Gastroesophageal sphincter (tissue), 3 donors: ENCODE measurements at regions not wholly inside any gene's neighbourhood (a gene's known extent, or its start where the extent isn't known, plus 50 kb on each side); places are given as distances from the start of the nearest gene placed in this dataset.

Experiments used
- CTCF ChIP-seq, 4 experiments: fragments of 200-600 bp in 2 of 4; fragments of 450-650 bp in 2 of 4; sonication (generic) in 1 of 4; IDR thresholded peaks; one replicate each; pipeline ENCODE4 v1.5.1; 2017 to 2019; ENCODE audit warnings: antibody characterized with exemption in 4 of 4, mild to moderate bottlenecking in 2 of 4, moderate library complexity in 2 of 4
- EP300 ChIP-seq: sonication (generic); formaldehyde crosslinking; IDR thresholded peaks from one replicate; pipeline ENCODE4 v1.6.1; 2017; ENCODE audit warnings: antibody characterized with exemption, mild to moderate bottlenecking
- POLR2AphosphoS5 ChIP-seq: sonication (generic); formaldehyde crosslinking; IDR thresholded peaks from one replicate; pipeline ENCODE4 v1.6.1; 2017; ENCODE audit warnings: antibody characterized with exemption

- TF ChIP-seq CTCF (IDR thresholded peaks at IDR 0.05) (no peak), POLR2AphosphoS5 (no peak), EP300 (no peak)
Measured at GRCh38 chr10:35949811-35950211, 307.7 kb upstream of the FZD8 start.
